RWPE2 (cell line): ENCODE measurements at regions not wholly inside any gene's neighbourhood (a gene's known extent, or its start where the extent isn't known, plus 50 kb on each side); places are given as distances from the start of the nearest gene placed in this dataset.

Experiments
- ATAC-seq: fragments of 200-7000 bp; cut with Tn5 transposase; 3 replicates; pipeline ENCODE4 v1.9.1; 2021; ENCODE audit warnings: low read depth
- DNase-seq: peaks from one replicate; pipeline ENCODE4 v3.0.0-alpha.2; 2020; ENCODE audit warnings: low spot score
- H3K27ac ChIP-seq: fragments of 450-650 bp; 2 replicates; pipeline ENCODE4 v1.5.1; 2017; ENCODE audit warnings: mild to moderate bottlenecking; ENCODE audit not compliant: poor library complexity, severe bottlenecking
- H3K27me3 ChIP-seq: fragments of 250-450 bp; sonication (Bioruptor Pico); 2 replicates; pipeline ENCODE4 v1.5.1; 2021; ENCODE audit warnings: mild to moderate bottlenecking, moderate library complexity; ENCODE audit not compliant: insufficient read depth, poor library complexity, severe bottlenecking
- H3K36me3 ChIP-seq: fragments of 250-450 bp; sonication (Bioruptor Pico); 2 replicates; pipeline ENCODE4 v1.5.1; 2020; ENCODE audit warnings: low read depth, mild to moderate bottlenecking, moderate library complexity
- H3K4me1 ChIP-seq: fragments of 250-450 bp; sonication (Bioruptor Pico); 2 replicates; pipeline ENCODE4 v1.5.1; 2021; ENCODE audit warnings: mild to moderate bottlenecking, moderate library complexity; ENCODE audit not compliant: insufficient read depth, poor library complexity, severe bottlenecking
- H3K4me3 ChIP-seq: fragments of 250-450 bp; sonication (Bioruptor Pico); 2 replicates; pipeline ENCODE4 v1.5.1; 2021; ENCODE audit warnings: mild to moderate bottlenecking, moderate library complexity; ENCODE audit not compliant: severe bottlenecking
- H3K9me3 ChIP-seq: fragments of 250-450 bp; sonication (Bioruptor Pico); 2 replicates; pipeline ENCODE4 v1.5.1; 2021; ENCODE audit warnings: mild to moderate bottlenecking, moderate library complexity; ENCODE audit not compliant: severe bottlenecking
- CTCF ChIP-seq: fragments of 450-650 bp; IDR thresholded peaks from one replicate; pipeline ENCODE4 v1.5.1; 2017; ENCODE audit warnings: mild to moderate bottlenecking, moderate library complexity; ENCODE audit not compliant: poor library complexity, severe bottlenecking

GRCh38 chr4:58411904-58412303, 1301.7 kb upstream of the IGFBP7 start:
- no peak for DNase-seq
- Histone ChIP-seq H3K27me3 (no peaks in the 10 kb centered on the region), H3K27ac (no peak overlapping the region), H3K9me3 (no peaks in the 10 kb centered on the region), H3K36me3 (no peaks in the 10 kb centered on the region), H3K4me3 (no peak overlapping the region), H3K4me1 (no peaks in the 10 kb centered on the region)
- TF ChIP-seq CTCF: no peak
- no peak for ATAC-seq

- TF ChIP-seq CTCF: no peak
- H3K4me1 ChIP-seq: no peaks in the 10 kb centered on the region
- H3K4me3 ChIP-seq: no peak overlapping the region
- DNase-seq: no peak
- H3K27ac ChIP-seq: no peak overlapping the region
- H3K9me3 ChIP-seq: no peaks in the 10 kb centered on the region
- H3K27me3 ChIP-seq: no peaks in the 10 kb centered on the region
- no peak for ATAC-seq
- H3K36me3 ChIP-seq: no peaks in the 10 kb centered on the region
Measured at GRCh38 chr4:58406762-58407161, 1296.6 kb upstream of the IGFBP7 start.

- ATAC-seq: no peak
- no peak for DNase-seq
- H3K4me3 ChIP-seq: no peak overlapping the region
- H3K27ac ChIP-seq: no peak overlapping the region
- no peaks in the 10 kb centered on the region for H3K36me3 ChIP-seq
- H3K27me3 ChIP-seq: no peaks in the 10 kb centered on the region
- TF ChIP-seq CTCF: no peak
- H3K9me3 ChIP-seq: no peaks in the 10 kb centered on the region
- H3K4me1 ChIP-seq: no peaks in the 10 kb centered on the region
Measured at GRCh38 chr4:58368221-58368620, 1258.0 kb upstream of the IGFBP7 start.

- H3K4me1 ChIP-seq: no peaks in the 10 kb centered on the region
- DNase-seq (no peak), ATAC-seq (no peak)
- no peak overlapping the region for H3K27ac ChIP-seq
- no peaks in the 10 kb centered on the region for H3K36me3 ChIP-seq
- H3K9me3 ChIP-seq: no peaks in the 10 kb centered on the region
- no peak for TF ChIP-seq CTCF
- no peak overlapping the region for H3K4me3 ChIP-seq
- H3K27me3 ChIP-seq: no peaks in the 10 kb centered on the region
Measured at GRCh38 chr4:58360354-58361133, 1250.4 kb upstream of the IGFBP7 start.

- no peaks in the 10 kb centered on the region for H3K27me3 ChIP-seq
- DNase-seq: no peak
- no peak overlapping the region for H3K27ac ChIP-seq
- H3K4me1 ChIP-seq: no peaks in the 10 kb centered on the region
- no peaks in the 10 kb centered on the region for H3K36me3 ChIP-seq
- no peak for TF ChIP-seq CTCF
- H3K9me3 ChIP-seq: no peaks in the 10 kb centered on the region
- H3K4me3 ChIP-seq: no peak overlapping the region
- no peak for ATAC-seq
Measured at GRCh38 chr4:58359590-58359989, 1249.4 kb upstream of the IGFBP7 start.
